Upper lobe of right lung (tissue), 1 donor: ENCODE measurements at regions not wholly inside any gene's neighbourhood (a gene's known extent, or its start where the extent isn't known, plus 50 kb on each side); places are given as distances from the start of the nearest gene placed in this dataset.

ENCODE experiments used
- ATAC-seq: fragments of 200-7000 bp; cut with Tn5 transposase; one replicate; pipeline ENCODE4 v1.9.1; 2020; ENCODE audit warnings: mild to moderate bottlenecking, moderate library complexity
- DNase-seq: peaks from one replicate; pipeline ENCODE4 v3.0.0-alpha.2; 2020
- H3K27ac ChIP-seq: fragments of 200-600 bp; one replicate; pipeline ENCODE4 v1.8.0; 2022
- H3K27me3 ChIP-seq: fragments of 200-600 bp; one replicate; pipeline ENCODE4 v1.8.0; 2022; ENCODE audit warnings: mild to moderate bottlenecking
- H3K36me3 ChIP-seq: fragments of 200-600 bp; one replicate; pipeline ENCODE4 v1.8.0; 2022
- H3K4me1 ChIP-seq: fragments of 200-600 bp; one replicate; pipeline ENCODE4 v1.8.0; 2022
- H3K4me3 ChIP-seq: fragments of 200-600 bp; one replicate; pipeline ENCODE4 v1.8.0; 2022; ENCODE audit warnings: mild to moderate bottlenecking
- H3K9me3 ChIP-seq: fragments of 200-600 bp; one replicate; pipeline ENCODE4 v1.8.0; 2022
- CTCF ChIP-seq: fragments of 200-600 bp; IDR thresholded peaks from one replicate; pipeline ENCODE4 v1.8.0; 2022; ENCODE audit warnings: antibody characterized with exemption
- intact Hi-C: fragments of 100-400 bp; cut with DNase I; formaldehyde crosslinking; loops from one replicate; pipeline ENCODE4 v1.11.0; 2022
- donor health status: DM: no; HTN: yes; CAD: no; lungs with severe emphysema.

GRCh38 chr7:7102906-7103305, 79.4 kb upstream of the C1GALT1 start:
- H3K4me3 ChIP-seq: peak overlapping the region; percentile 21
- ATAC-seq (no peak), DNase-seq (no peak)
- H3K27me3 ChIP-seq: no peaks in the 10 kb centered on the region
- intact Hi-C loops: no loop called here
- no peaks in the 10 kb centered on the region for H3K36me3 ChIP-seq
- H3K4me1 ChIP-seq: peaks cover 7% of the 10 kb centered on the region
- no peak for TF ChIP-seq CTCF
- no peak overlapping the region for H3K27ac ChIP-seq
- H3K9me3 ChIP-seq: no peaks in the 10 kb centered on the region

GRCh38 chr7:7103343-7104313, 78.7 kb upstream of the C1GALT1 start:
- Histone ChIP-seq H3K4me3 (peak overlapping the region; percentile 21), H3K9me3 (no peaks in the 10 kb centered on the region), H3K27ac (no peak overlapping the region), H3K4me1 (peaks cover 7% of the 10 kb centered on the region), H3K27me3 (no peaks in the 10 kb centered on the region), H3K36me3 (no peaks in the 10 kb centered on the region)
- DNase-seq (no peak), ATAC-seq (peak; percentile 79)
- intact Hi-C loops: no loop called here
- peak; percentile 75 for TF ChIP-seq CTCF

GRCh38 chr7:7104314-7104698, 78.0 kb upstream of the C1GALT1 start:
- Histone ChIP-seq H3K27me3 (no peaks in the 10 kb centered on the region), H3K4me1 (peaks cover 6% of the 10 kb centered on the region), H3K9me3 (no peaks in the 10 kb centered on the region), H3K27ac (no peak overlapping the region), H3K36me3 (no peaks in the 10 kb centered on the region), H3K4me3 (no peak overlapping the region)
- TF ChIP-seq CTCF: no peak
- intact Hi-C loops: no loop called here
- ATAC-seq: no peak
- DNase-seq: no peak

- DNase-seq (no peak), ATAC-seq (no peak)
- no peaks in the 10 kb centered on the region for H3K36me3 ChIP-seq
- intact Hi-C loops: no loop called here
- no peaks in the 10 kb centered on the region for H3K27me3 ChIP-seq
- no peak for TF ChIP-seq CTCF
- no peak overlapping the region for H3K27ac ChIP-seq
- no peaks in the 10 kb centered on the region for H3K4me1 ChIP-seq
- no peak overlapping the region for H3K4me3 ChIP-seq
- no peaks in the 10 kb centered on the region for H3K9me3 ChIP-seq
Observed at GRCh38 chr7:7104971-7105370, 77.4 kb upstream of the C1GALT1 start.

GRCh38 chr7:7105800-7106582, 76.4 kb upstream of the C1GALT1 start:
- Histone ChIP-seq H3K27me3 (no peaks in the 10 kb centered on the region), H3K4me3 (no peak overlapping the region), H3K36me3 (no peaks in the 10 kb centered on the region), H3K9me3 (no peaks in the 10 kb centered on the region), H3K27ac (no peak overlapping the region), H3K4me1 (no peaks in the 10 kb centered on the region)
- no peak for ATAC-seq
- no peak for DNase-seq
- TF ChIP-seq CTCF: no peak
- intact Hi-C loops: no loop called here
